IMR-90 (cell line): ENCODE measurements at regions not wholly inside any gene's neighbourhood (a gene's known extent, or its start where the extent isn't known, plus 50 kb on each side); places are given as distances from the start of the nearest gene placed in this dataset.
A peak's percentile ranks its signal among the peaks of the same experiment; 100 is the strongest.

Experiments
- ATAC-seq: fragments of 200-7000 bp; cut with Tn5 transposase; 2 replicates; pipeline ENCODE4 v1.9.1; 2020; ENCODE audit warnings: low read depth, mild to moderate bottlenecking, moderate library complexity
- BruUV-seq: library from RNA; stranded (reverse); fragments of 400-500 nt; replicated peaks from 2 replicates; lab custom pipeline; 2021; lab: Mats Ljungman, UMichigan
- CTCF ChIA-PET: fragments of 300-600 bp; formaldehyde crosslinking; extraction: SDS; loops from one replicate; lab custom pipeline; 2021; ENCODE audit warnings: antibody characterized with exemption; lab: Yijun Ruan, JAX
- POLR2A ChIA-PET: fragments of 300-600 bp; sonication (Branson Sonifier 250); formaldehyde crosslinking; loops from one replicate; lab custom pipeline; 2022; ENCODE audit warnings: antibody characterized with exemption; ENCODE audit not compliant: unreplicated experiment; lab: Charles Lee
- DNase-seq: peaks from one replicate; pipeline ENCODE4 v3.0.0; 2013
- H2AFZ ChIP-seq: replicated peaks from 2 replicates; pipeline ENCODE3; 2013; ENCODE audit warnings: low read length, mild to moderate bottlenecking; ENCODE audit not compliant: poor library complexity
- H2AK5ac ChIP-seq: 2 replicates; pipeline ENCODE4 v1.6.1; 2013; ENCODE audit warnings: low read depth, low read length, inconsistent platforms
- H2AK9ac ChIP-seq: replicated peaks from 2 replicates; pipeline ENCODE3; 2013; ENCODE audit warnings: mild to moderate bottlenecking, low read depth, low read length, moderate library complexity; ENCODE audit not compliant: poor library complexity
- H2BK120ac ChIP-seq: 2 replicates; pipeline ENCODE4 v1.6.1; 2013; ENCODE audit warnings: low read depth, low read length, inconsistent platforms
- H2BK15ac ChIP-seq: 3 replicates; pipeline ENCODE4 v1.6.1; 2013; ENCODE audit warnings: low read depth, low read length, inconsistent platforms
- H2BK20ac ChIP-seq: 2 replicates; pipeline ENCODE4 v1.6.1; 2013; ENCODE audit warnings: low read depth, mild to moderate bottlenecking, inconsistent platforms, low read length, moderate library complexity
- H2BK5ac ChIP-seq: 2 replicates; pipeline ENCODE4 v1.6.1; 2013; ENCODE audit warnings: mild to moderate bottlenecking, low read depth, low read length, inconsistent platforms; ENCODE audit not compliant: poor library complexity, severe bottlenecking
- H3K14ac ChIP-seq: replicated peaks from 2 replicates; pipeline ENCODE4 v1.6.1; 2013; ENCODE audit warnings: low read depth, low read length, inconsistent platforms
- H3K18ac ChIP-seq: 2 replicates; pipeline ENCODE4 v1.6.1; 2013; ENCODE audit warnings: low read depth, low read length, control low read depth
- H3K23ac ChIP-seq: 2 replicates; pipeline ENCODE4 v1.6.1; 2013; ENCODE audit warnings: low read depth, low read length, inconsistent platforms
- H3K27ac ChIP-seq: 2 replicates; pipeline ENCODE4 v1.5.1; 2013; ENCODE audit warnings: mild to moderate bottlenecking, control low read depth, low read length; ENCODE audit not compliant: insufficient read depth
- H3K27me3 ChIP-seq: 2 replicates; pipeline ENCODE4 v1.6.1; 2013; ENCODE audit warnings: low read length; ENCODE audit not compliant: control insufficient read depth, insufficient read depth
- H3K36me3 ChIP-seq: 2 replicates; pipeline ENCODE4 v1.6.1; 2013; ENCODE audit warnings: low read length, mixed read lengths; ENCODE audit not compliant: control insufficient read depth, insufficient read depth
- H3K4ac ChIP-seq: 2 replicates; pipeline ENCODE4 v1.6.1; 2013; ENCODE audit warnings: low read depth, low read length, inconsistent platforms
- H3K4me1 ChIP-seq: 2 replicates; pipeline ENCODE4 v1.6.1; 2013; ENCODE audit warnings: low read length, mixed read lengths; ENCODE audit not compliant: control insufficient read depth, insufficient read depth
- H3K4me2 ChIP-seq: 2 replicates; pipeline ENCODE4 v1.6.1; 2013; ENCODE audit warnings: low read depth, mild to moderate bottlenecking, control low read depth, low read length, moderate library complexity
- H3K4me3 ChIP-seq: 2 replicates; pipeline ENCODE4 v1.5.1; 2013; ENCODE audit warnings: low read depth, mild to moderate bottlenecking, control low read depth, low read length, moderate library complexity; ENCODE audit not compliant: insufficient read depth
- H3K56ac ChIP-seq: 2 replicates; pipeline ENCODE4 v1.6.1; 2013; ENCODE audit warnings: low read length, inconsistent platforms; ENCODE audit not compliant: insufficient read depth; ENCODE audit errors: extremely low read depth
- H3K79me1 ChIP-seq, 2 experiments: 2 replicates each; pipeline ENCODE4 v1.6.1; 2013; ENCODE audit warnings: low read length in 2 of 2, inconsistent platforms in 1 of 2, low read depth in 1 of 2
- H3K9ac ChIP-seq: 2 replicates; pipeline ENCODE4 v1.6.1; 2013; ENCODE audit warnings: low read depth, low read length, control low read depth
- H3K9me1 ChIP-seq: 2 replicates; pipeline ENCODE4 v1.6.1; 2013; ENCODE audit warnings: low read length, inconsistent platforms; ENCODE audit not compliant: insufficient read depth
- H3K9me3 ChIP-seq: 2 replicates; pipeline ENCODE4 v1.6.1; 2013; ENCODE audit warnings: low read length; ENCODE audit not compliant: control insufficient read depth, insufficient read depth
- H4K20me1 ChIP-seq: 2 replicates; pipeline ENCODE4 v1.6.1; 2013; ENCODE audit warnings: low read length, inconsistent platforms; ENCODE audit not compliant: insufficient read depth
- H4K5ac ChIP-seq: 2 replicates; pipeline ENCODE4 v1.6.1; 2013; ENCODE audit warnings: mild to moderate bottlenecking, low read depth, low read length, control low read depth
- H4K8ac ChIP-seq, 2 experiments: 2 replicates each; pipeline ENCODE4 v1.6.1; 2013; ENCODE audit warnings: low read depth in 2 of 2, low read length in 2 of 2, control low read depth in 1 of 2, inconsistent platforms in 1 of 2
- H4K91ac ChIP-seq: 2 replicates; pipeline ENCODE4 v1.6.1; 2013; ENCODE audit warnings: low read depth, low read length, inconsistent platforms; ENCODE audit not compliant: insufficient read depth
- BHLHE40 ChIP-seq: fragments of 150-350 bp; IDR thresholded peaks from 2 replicates; pipeline ENCODE4 v1.6.1; 2016; ENCODE audit warnings: mild to moderate bottlenecking, low read depth, low read length
- CEBPB ChIP-seq: IDR thresholded peaks from 2 replicates; pipeline ENCODE4 v1.6.1; 2012; ENCODE audit warnings: low read depth, low read length, improper control_type of control experiment
- CHD1 ChIP-seq: IDR thresholded peaks from 2 replicates; pipeline ENCODE4 v1.6.1; 2012; ENCODE audit warnings: low read depth, low read length, improper control_type of control experiment
- CTCF ChIP-seq: conservative IDR thresholded peaks from 2 replicates; pipeline ENCODE4 v1.5.1; 2012; ENCODE audit warnings: mild to moderate bottlenecking, low read depth, low read length, improper control_type of control experiment
- ELK1 ChIP-seq: fragments of 150-350 bp; IDR thresholded peaks from 2 replicates; pipeline ENCODE4 v1.6.1; 2016; ENCODE audit warnings: low read depth, mild to moderate bottlenecking, low read length, moderate library complexity, borderline replicate concordance
- FOS ChIP-seq: fragments of 150-350 bp; IDR thresholded peaks from 2 replicates; pipeline ENCODE4 v1.6.1; 2016; ENCODE audit warnings: low read depth, low read length
- MAFK ChIP-seq: IDR thresholded peaks from 2 replicates; pipeline ENCODE4 v1.6.1; 2012; ENCODE audit warnings: low read depth, low read length, improper control_type of control experiment
- MAZ ChIP-seq: IDR thresholded peaks from 2 replicates; pipeline ENCODE4 v1.6.1; 2012; ENCODE audit warnings: low read depth, mild to moderate bottlenecking, low read length, improper control_type of control experiment, moderate library complexity, borderline replicate concordance
- MXI1 ChIP-seq: IDR thresholded peaks from 2 replicates; pipeline ENCODE4 v1.6.1; 2012; ENCODE audit warnings: low read depth, mild to moderate bottlenecking, low read length, moderate library complexity, borderline replicate concordance
- NFE2L2 ChIP-seq: fragments of 150-350 bp; IDR thresholded peaks from 2 replicates; pipeline ENCODE4 v1.6.1; 2016; ENCODE audit warnings: low read depth, mild to moderate bottlenecking, low read length
- RAD21 ChIP-seq: IDR thresholded peaks from 2 replicates; pipeline ENCODE4 v1.6.1; 2012; ENCODE audit warnings: low read length, improper control_type of control experiment
- RFX5 ChIP-seq: IDR thresholded peaks from 2 replicates; pipeline ENCODE4 v1.8.0; 2012; ENCODE audit warnings: low read depth, mild to moderate bottlenecking, low read length, moderate library complexity
- SMC3 ChIP-seq: fragments of 150-350 bp; IDR thresholded peaks from 2 replicates; pipeline ENCODE4 v1.6.1; 2016; ENCODE audit warnings: low read depth, mild to moderate bottlenecking, antibody characterized with exemption, low read length, moderate library complexity
- USF2 ChIP-seq: fragments of 150-350 bp; IDR thresholded peaks from 2 replicates; pipeline ENCODE4 v1.6.1; 2017; ENCODE audit warnings: mild to moderate bottlenecking, antibody characterized with exemption, low read length, low read depth
- WGBS, 2 experiments: methylation state at CpG; one replicate each; pipeline versions ENCODE4 v1.1.5 to v1.1.7; 2013; ENCODE audit warnings: missing lambda C conversion rate in 2 of 2; ENCODE audit not compliant: insufficient read length in 1 of 2; ENCODE audit errors: extremely low coverage in 2 of 2; 5-methylcytosine and 5-hydroxymethylcytosine counted together
- dilution Hi-C: fragments of 300-500 bp; cut with HindIII; formaldehyde crosslinking; loops from one replicate; pipeline ENCODE4 v1.14.3; 2018; ENCODE audit warnings: low sequenced_read_pairs; ENCODE audit not compliant: unreplicated experiment
- in situ Hi-C: fragments of 300-500 bp; cut with MboI; formaldehyde crosslinking; loops from 3 replicates; pipeline ENCODE4 v1.14.3; 2019; ENCODE audit warnings: low sequenced_read_pairs, inconsistent platforms, mixed read lengths
- intact Hi-C: fragments of 100-400 bp; cut with micrococcal nuclease; formaldehyde crosslinking; loops from 2 replicates; pipeline ENCODE4 v1.10.0; 2022

- H2AK9ac ChIP-seq = no peak overlapping the region
- H2AFZ ChIP-seq = peak overlapping the region; percentile 16
- peak overlapping the region; percentile 49 for H3K4ac ChIP-seq
- H3K9me1 ChIP-seq = peaks cover 11% of the 10 kb centered on the region
- no peak overlapping the region for H3K9ac ChIP-seq
- POLR2A ChIA-PET = no interaction called here
- H3K4me2 ChIP-seq = no peak overlapping the region
- no peaks in the 10 kb centered on the region for H3K36me3 ChIP-seq
- no peak overlapping the region for H3K4me3 ChIP-seq
- no peaks in the 10 kb centered on the region for H3K27me3 ChIP-seq
- 0 out of 2 replicates have a peak overlapping the region, but pooled peaks have one; percentile 8 for H3K56ac ChIP-seq
- H3K9me3 ChIP-seq = no peaks in the 10 kb centered on the region; the same call in 1 of the 2 replicates
- WGBS, 2 experiments = 60% methylated on average over 1 of the region's 3 CpGs; no CpG with 5 or more reads in 1 of the 2 experiments
- peak overlapping the region; percentile 86; the same call in 2 of the 3 replicates for H2BK15ac ChIP-seq
- dilution Hi-C loops (no loop called here), intact Hi-C loops (no loop called here), in situ Hi-C loops (no loop called here)
- peak overlapping the region in 1 of 2 experiments; percentile 29; a peak in 2 of 4 replicates for H4K8ac ChIP-seq
- H3K79me1 ChIP-seq = no peaks in the 10 kb centered on the region
- peak overlapping the region; percentile 69 for H2BK120ac ChIP-seq
- peak overlapping the region; percentile 28; the same call in 1 of the 2 replicates for H3K23ac ChIP-seq
- peak overlapping the region; percentile 75 for H2BK20ac ChIP-seq
- CTCF ChIA-PET = interaction anchor here (1.0 kb wide), 1 partner anchor 10 kb away, joined by 3 read pairs; no protein-coding TSS in a partner anchor
- no peak overlapping the region for H2BK5ac ChIP-seq
- DNase-seq (peak; percentile 33), ATAC-seq (peak; percentile 5; the same call in 1 of the 2 replicates)
- H3K27ac ChIP-seq = peak overlapping the region; percentile 11; the same call in 1 of the 2 replicates
- peaks cover 26% of the 10 kb centered on the region for H3K4me1 ChIP-seq
- peak overlapping the region; percentile 57; the same call in 1 of the 2 replicates for H3K14ac ChIP-seq
- peak overlapping the region; percentile 50 for H3K18ac ChIP-seq
- H4K20me1 ChIP-seq = no peaks in the 10 kb centered on the region
- peak overlapping the region; percentile 55 for H4K91ac ChIP-seq
- BruUV-seq = no TSS peak
- H2AK5ac ChIP-seq = peak overlapping the region; percentile 31; the same call in 1 of the 2 replicates
- peak overlapping the region; percentile 56 for H4K5ac ChIP-seq
- no peak for TF ChIP-seq CEBPB
- TF ChIP-seq ELK1 = no peak
- no peak for TF ChIP-seq SMC3
- TF ChIP-seq RFX5 = no peak
- no peak for TF ChIP-seq BHLHE40
- TF ChIP-seq RAD21 = no peak
- TF ChIP-seq MXI1 = no peak
- TF ChIP-seq MAZ = no peak
- TF ChIP-seq FOS = no peak
- TF ChIP-seq CTCF = no peak
- no peak for TF ChIP-seq NFE2L2
- TF ChIP-seq CHD1 = no peak
- no peak for TF ChIP-seq MAFK
- TF ChIP-seq USF2 = no peak
Measured at GRCh38 chr5:57327561-57328367, 153.9 kb downstream of the GPBP1 start.
